ENCODE measurements at regions not wholly inside any gene's neighbourhood (a gene's known extent, or its start where the extent isn't known, plus 50 kb on each side); places are given as distances from the start of the nearest gene placed in this dataset.

GRCh38 chr10:62581351-62581750 lies 207.2 kb downstream of the ZNF365 start:
- TF ChIP-seq CTCF (IDR thresholded peaks at IDR 0.05) (no peak), POLR2A (IDR thresholded peaks at IDR 0.05) (no peak)

Data from Peyer's patch (tissue), 4 donors.